HL-60 (cell line): ENCODE measurements at regions not wholly inside any gene's neighbourhood (a gene's known extent, or its start where the extent isn't known, plus 50 kb on each side); places are given as distances from the start of the nearest gene placed in this dataset.

Experiments
- DNase-seq, 2 experiments: peaks; one replicate each; pipeline ENCODE4 v3.0.0-alpha.2; 2010 to 2020; ENCODE audit warnings: low read depth in 1 of 2, low spot score in 1 of 2
- H3K27ac ChIP-seq: fragments of 250-450 bp; sonication (Bioruptor Pico); replicated peaks from 2 replicates; pipeline ENCODE4 v1.5.1; 2020; ENCODE audit warnings: mild to moderate bottlenecking, moderate library complexity
- H3K27me3 ChIP-seq: fragments of 250-450 bp; sonication (Bioruptor Pico); 2 replicates; pipeline ENCODE4 v1.5.1; 2021; ENCODE audit warnings: mild to moderate bottlenecking, moderate library complexity; ENCODE audit not compliant: insufficient read depth, poor library complexity, severe bottlenecking
- H3K4me3 ChIP-seq: replicated peaks from 2 replicates; pipeline ENCODE4 v1.5.1; 2011; ENCODE audit warnings: mild to moderate bottlenecking, control low read depth, low read length; ENCODE audit not compliant: insufficient read depth
- GABPA ChIP-seq: IDR thresholded peaks from 2 replicates; pipeline ENCODE4 v1.6.1; 2012; ENCODE audit warnings: low read depth
- POLR2AphosphoS5 ChIP-seq: IDR thresholded peaks from 2 replicates; pipeline ENCODE4 v1.6.1; 2012; ENCODE audit warnings: low read depth
- SPI1 ChIP-seq: IDR thresholded peaks from 2 replicates; pipeline ENCODE4 v1.6.1; 2012; ENCODE audit warnings: low read depth, mild to moderate bottlenecking, borderline replicate concordance
- TF ChIP-seq, protein P1 (sequence below): IDR thresholded peaks from one replicate; pipeline ENCODE4 v1.5.1; 2011; ENCODE audit warnings: low read length, control low read depth, inconsistent platforms; ENCODE audit not compliant: insufficient read depth
- TF ChIP-seq, protein P2 (sequence below): IDR thresholded peaks from 2 replicates; pipeline ENCODE4 v1.6.1; 2012; ENCODE audit warnings: low read depth; ENCODE audit not compliant: insufficient replicate concordance

DNA sequence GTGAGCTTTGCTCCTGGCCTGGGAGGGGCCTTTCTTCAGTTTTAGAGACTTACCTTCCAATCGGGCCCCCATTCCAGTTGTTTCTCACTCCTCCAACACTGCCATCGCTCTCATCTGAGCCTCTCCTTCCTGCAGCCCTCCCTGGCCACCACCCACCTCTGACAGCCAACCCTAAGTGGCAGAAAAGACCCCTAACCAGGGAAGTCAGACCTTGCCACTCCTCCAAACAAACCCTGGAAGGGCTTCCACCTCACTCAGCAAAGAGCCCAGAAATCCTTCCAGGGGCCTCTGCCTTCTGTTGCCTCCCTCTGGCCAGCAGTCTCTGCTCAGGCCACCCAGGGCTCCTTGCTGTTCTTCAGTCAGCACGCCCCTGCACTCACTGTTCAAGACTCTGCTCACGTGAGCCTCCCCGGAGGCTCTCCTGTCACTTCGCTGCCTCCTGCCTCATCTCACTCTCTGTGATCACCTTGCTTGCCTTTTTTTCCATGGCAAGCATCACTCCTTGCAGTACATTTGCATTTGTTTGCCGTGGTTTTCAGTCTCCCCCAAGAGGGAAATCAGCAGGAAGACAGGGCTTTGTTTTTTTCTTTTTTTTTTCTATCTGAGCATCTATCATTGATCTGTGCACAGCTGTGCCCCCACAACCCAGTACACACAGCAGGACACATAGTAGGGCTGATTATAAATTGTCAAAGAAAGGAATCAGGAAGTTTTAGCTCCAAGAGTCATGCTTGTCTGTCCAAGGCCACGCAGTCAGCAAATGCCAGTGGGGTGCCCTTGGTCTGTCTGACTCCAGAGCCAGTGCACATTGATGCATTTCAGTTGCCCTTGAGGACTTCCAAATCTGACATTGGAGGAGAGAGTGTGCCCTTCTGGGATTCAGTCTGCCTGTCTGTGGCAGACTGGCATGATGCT is 83.9 kb downstream of the INHBB start:
- Histone ChIP-seq H3K4me3 (no peak overlapping the region), H3K27ac (no peak overlapping the region), H3K27me3 (no peaks in the 10 kb centered on the region)
- TF ChIP-seq, protein P1, sequence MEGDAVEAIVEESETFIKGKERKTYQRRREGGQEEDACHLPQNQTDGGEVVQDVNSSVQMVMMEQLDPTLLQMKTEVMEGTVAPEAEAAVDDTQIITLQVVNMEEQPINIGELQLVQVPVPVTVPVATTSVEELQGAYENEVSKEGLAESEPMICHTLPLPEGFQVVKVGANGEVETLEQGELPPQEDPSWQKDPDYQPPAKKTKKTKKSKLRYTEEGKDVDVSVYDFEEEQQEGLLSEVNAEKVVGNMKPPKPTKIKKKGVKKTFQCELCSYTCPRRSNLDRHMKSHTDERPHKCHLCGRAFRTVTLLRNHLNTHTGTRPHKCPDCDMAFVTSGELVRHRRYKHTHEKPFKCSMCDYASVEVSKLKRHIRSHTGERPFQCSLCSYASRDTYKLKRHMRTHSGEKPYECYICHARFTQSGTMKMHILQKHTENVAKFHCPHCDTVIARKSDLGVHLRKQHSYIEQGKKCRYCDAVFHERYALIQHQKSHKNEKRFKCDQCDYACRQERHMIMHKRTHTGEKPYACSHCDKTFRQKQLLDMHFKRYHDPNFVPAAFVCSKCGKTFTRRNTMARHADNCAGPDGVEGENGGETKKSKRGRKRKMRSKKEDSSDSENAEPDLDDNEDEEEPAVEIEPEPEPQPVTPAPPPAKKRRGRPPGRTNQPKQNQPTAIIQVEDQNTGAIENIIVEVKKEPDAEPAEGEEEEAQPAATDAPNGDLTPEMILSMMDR: no peak
- TF ChIP-seq GABPA: no peak
- no peak for TF ChIP-seq POLR2AphosphoS5
- no peak for TF ChIP-seq SPI1
- TF ChIP-seq, protein P2, sequence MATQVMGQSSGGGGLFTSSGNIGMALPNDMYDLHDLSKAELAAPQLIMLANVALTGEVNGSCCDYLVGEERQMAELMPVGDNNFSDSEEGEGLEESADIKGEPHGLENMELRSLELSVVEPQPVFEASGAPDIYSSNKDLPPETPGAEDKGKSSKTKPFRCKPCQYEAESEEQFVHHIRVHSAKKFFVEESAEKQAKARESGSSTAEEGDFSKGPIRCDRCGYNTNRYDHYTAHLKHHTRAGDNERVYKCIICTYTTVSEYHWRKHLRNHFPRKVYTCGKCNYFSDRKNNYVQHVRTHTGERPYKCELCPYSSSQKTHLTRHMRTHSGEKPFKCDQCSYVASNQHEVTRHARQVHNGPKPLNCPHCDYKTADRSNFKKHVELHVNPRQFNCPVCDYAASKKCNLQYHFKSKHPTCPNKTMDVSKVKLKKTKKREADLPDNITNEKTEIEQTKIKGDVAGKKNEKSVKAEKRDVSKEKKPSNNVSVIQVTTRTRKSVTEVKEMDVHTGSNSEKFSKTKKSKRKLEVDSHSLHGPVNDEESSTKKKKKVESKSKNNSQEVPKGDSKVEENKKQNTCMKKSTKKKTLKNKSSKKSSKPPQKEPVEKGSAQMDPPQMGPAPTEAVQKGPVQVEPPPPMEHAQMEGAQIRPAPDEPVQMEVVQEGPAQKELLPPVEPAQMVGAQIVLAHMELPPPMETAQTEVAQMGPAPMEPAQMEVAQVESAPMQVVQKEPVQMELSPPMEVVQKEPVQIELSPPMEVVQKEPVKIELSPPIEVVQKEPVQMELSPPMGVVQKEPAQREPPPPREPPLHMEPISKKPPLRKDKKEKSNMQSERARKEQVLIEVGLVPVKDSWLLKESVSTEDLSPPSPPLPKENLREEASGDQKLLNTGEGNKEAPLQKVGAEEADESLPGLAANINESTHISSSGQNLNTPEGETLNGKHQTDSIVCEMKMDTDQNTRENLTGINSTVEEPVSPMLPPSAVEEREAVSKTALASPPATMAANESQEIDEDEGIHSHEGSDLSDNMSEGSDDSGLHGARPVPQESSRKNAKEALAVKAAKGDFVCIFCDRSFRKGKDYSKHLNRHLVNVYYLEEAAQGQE: no peak
- no peak for DNase-seq

DNA sequence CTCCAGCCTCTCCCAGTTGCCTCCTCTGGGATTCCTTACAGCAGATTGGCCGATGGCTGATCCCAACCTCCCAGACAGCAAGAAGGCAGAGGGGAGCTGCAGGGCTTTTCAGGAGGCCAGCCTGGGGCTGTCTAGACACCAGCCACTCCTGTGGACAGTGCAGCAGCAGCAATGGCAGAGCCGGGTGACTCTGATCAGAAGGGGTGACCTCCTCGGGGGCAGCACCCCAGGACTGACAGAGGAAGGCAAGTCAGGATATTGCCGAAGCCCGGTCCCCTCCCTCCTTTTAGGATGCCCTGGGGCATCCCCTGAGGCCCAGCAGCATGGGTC is 84.5 kb downstream of the INHBB start:
- no peak overlapping the region for H3K27ac ChIP-seq
- TF ChIP-seq POLR2AphosphoS5 (no peak), SPI1 (no peak), GABPA (no peak)
- TF ChIP-seq, protein P2: no peak
- TF ChIP-seq, protein P1: no peak
- no peak for DNase-seq
- H3K27me3 ChIP-seq: no peaks in the 10 kb centered on the region
- no peak overlapping the region for H3K4me3 ChIP-seq

DNA sequence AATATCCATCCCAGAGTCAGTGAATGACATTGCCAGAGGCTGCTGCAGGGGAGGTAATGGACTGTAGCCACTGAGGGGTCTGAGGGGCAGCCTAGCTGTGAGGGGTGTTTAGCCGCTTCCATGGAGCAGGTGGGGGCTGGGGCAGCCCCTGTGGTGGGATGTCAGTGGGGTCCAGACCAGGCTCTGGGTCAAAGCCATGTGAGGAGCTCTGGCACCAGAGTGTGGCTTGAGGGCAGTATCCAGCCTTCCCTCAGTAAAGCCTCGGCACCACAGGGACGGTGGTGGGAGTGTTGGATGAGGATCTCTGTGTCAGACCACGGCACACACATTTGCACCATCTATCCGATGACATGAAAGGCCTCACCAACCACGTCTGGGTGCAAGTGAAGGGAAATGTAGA is 85.0 kb downstream of the INHBB start:
- DNase-seq: no peak
- H3K4me3 ChIP-seq: no peak overlapping the region
- no peak for TF ChIP-seq POLR2AphosphoS5
- no peak for TF ChIP-seq GABPA
- TF ChIP-seq, protein P1: no peak
- TF ChIP-seq, protein P2: no peak
- no peak for TF ChIP-seq SPI1
- no peak overlapping the region for H3K27ac ChIP-seq
- no peaks in the 10 kb centered on the region for H3K27me3 ChIP-seq
